GM12864 (cell line): ENCODE measurements at regions not wholly inside any gene's neighbourhood (a gene's known extent, or its start where the extent isn't known, plus 50 kb on each side); places are given as distances from the start of the nearest gene placed in this dataset.
"Not testable (repeated sequence)": the region's sequence is repeated elsewhere in the genome, so short reads cannot be mapped to it uniquely, and the experiment has no call there.

Source experiments
- DNase-seq: peaks from one replicate; pipeline ENCODE4 v3.0.0-alpha.2; 2011; ENCODE audit warnings: low read depth
- H3K4me3 ChIP-seq: 2 replicates; pipeline ENCODE4 v1.5.1; 2011; ENCODE audit warnings: mild to moderate bottlenecking, low read depth, low read length, control low read depth
- CTCF ChIP-seq: IDR thresholded peaks from 2 replicates; pipeline ENCODE4 v1.5.1; 2011; ENCODE audit warnings: low read depth, mild to moderate bottlenecking, moderate library complexity, low read length, control low read depth, inconsistent platforms; ENCODE audit errors: missing control alignments

- no peak for TF ChIP-seq CTCF
- H3K4me3 ChIP-seq = no peak overlapping the region
Measured at GRCh38 chr4:82241534-82241933, 132.3 kb downstream of the HNRNPD start.

GRCh38 chr4:82240410-82240809 lies 133.4 kb downstream of the HNRNPD start:
- no peak overlapping the region for H3K4me3 ChIP-seq
- DNase-seq = no peak
- TF ChIP-seq CTCF = no peak

More at GRCh38 chr4:82241534-82241933, 132.3 kb downstream of the HNRNPD start:
- no peak for DNase-seq

GRCh38 chr4:82237142-82237541 lies 136.6 kb downstream of the HNRNPD start:
- DNase-seq, H3K4me3 ChIP-seq: not testable (repeated sequence)

- TF ChIP-seq CTCF = no peak
- H3K4me3 ChIP-seq = no peak overlapping the region
- DNase-seq = no peak
Measured at GRCh38 chr4:82235346-82235745, 138.4 kb downstream of the HNRNPD start.

GRCh38 chr4:82232891-82233290 lies 140.9 kb downstream of the HNRNPD start:
- no peak for DNase-seq
- no peak for TF ChIP-seq CTCF
- no peak overlapping the region for H3K4me3 ChIP-seq

- H3K4me3 ChIP-seq = no peak overlapping the region
- no peak for DNase-seq
- no peak for TF ChIP-seq CTCF
Measured at GRCh38 chr4:82231806-82232205, 142.0 kb downstream of the HNRNPD start.

GRCh38 chr4:82230306-82230705 lies 143.5 kb downstream of the HNRNPD start:
- no peak overlapping the region for H3K4me3 ChIP-seq
- no peak for DNase-seq
- no peak for TF ChIP-seq CTCF

GRCh38 chr4:82225030-82225429 lies 148.8 kb downstream of the HNRNPD start:
- no peak overlapping the region for H3K4me3 ChIP-seq
- no peak for TF ChIP-seq CTCF
- no peak for DNase-seq
